ENCODE measurements at regions not wholly inside any gene's neighbourhood (a gene's known extent, or its start where the extent isn't known, plus 50 kb on each side); places are given as distances from the start of the nearest gene placed in this dataset.
A peak's percentile ranks its signal among the peaks of the same experiment; 100 is the strongest.
"Not testable (repeated sequence)": the region's sequence is repeated elsewhere in the genome, so short reads cannot be mapped to it uniquely, and the experiment has no call there.

- Mint-ChIP-seq H3K4me3 (ENCODE audit: unreplicated experiment) (no peak overlapping the region), H3K4me1 (ENCODE audit: low read depth, unreplicated experiment) (peaks cover 20% of the 10 kb centered on the region), H3K27me3 (ENCODE audit: insufficient read depth, unreplicated experiment) (no peaks in the 10 kb centered on the region), H3K27ac (ENCODE audit: unreplicated experiment) (peak overlapping the region; percentile 57), H3K36me3 (ENCODE audit: insufficient read depth, unreplicated experiment) (peaks cover 15% of the 10 kb centered on the region), H3K9me3 (ENCODE audit: unreplicated experiment) (peaks cover 40% of the 10 kb centered on the region)
- H3K27me3 ChIP-seq (replicated peaks; ENCODE audit: control insufficient read depth, insufficient read depth, low read length) = no peaks in the 10 kb centered on the region
- CTCF ChIA-PET = no interaction called here
- DNase-seq = no peak
- BruUV-seq (replicated peaks) = no TSS peak
- H3K36me3 ChIP-seq (ENCODE audit: control insufficient read depth, insufficient read depth, low read length) = no peaks in the 10 kb centered on the region
- peaks cover 26% of the 10 kb centered on the region for H3K4me1 ChIP-seq
- no peak for TF ChIP-seq CTCF (IDR thresholded peaks at IDR 0.05; ENCODE audit: insufficient read depth in 1 of 2, low read depth in 1 of 2, low read length in 1 of 2, severe bottlenecking in 1 of 2, unreplicated experiment in 1 of 2)
- H3K9me3 ChIP-seq = peaks cover 19% of the 10 kb centered on the region
- POLR2A ChIA-PET = no interaction called here
- intact Hi-C loops (cut with micrococcal nuclease; ENCODE audit: unreplicated experiment) = loop anchor here (2.0 kb wide), 1 partner anchor 138 kb away; no protein-coding TSS in a partner anchor
- no peak overlapping the region for H3K4me3 ChIP-seq (ENCODE audit: low read depth, low read length)
Observed at GRCh38 chr12:88855301-88855700, 275.0 kb upstream of the KITLG start.

GRCh38 chr12:88854260-88854659, 274.0 kb upstream of the KITLG start:
- Mint-ChIP-seq H3K36me3 (ENCODE audit: insufficient read depth, unreplicated experiment) (peaks cover 20% of the 10 kb centered on the region), H3K27ac (ENCODE audit: unreplicated experiment) (peak overlapping the region; percentile 84), H3K4me1 (ENCODE audit: low read depth, unreplicated experiment) (peaks cover 20% of the 10 kb centered on the region), H3K4me3 (ENCODE audit: unreplicated experiment) (peak overlapping the region; percentile 20), H3K27me3 (ENCODE audit: insufficient read depth, unreplicated experiment) (no peaks in the 10 kb centered on the region), H3K9me3 (ENCODE audit: unreplicated experiment) (peaks cover 45% of the 10 kb centered on the region)
- ChIA-PET CTCF (no interaction called here), POLR2A (no interaction called here)
- Histone ChIP-seq H3K27me3 (replicated peaks; ENCODE audit: control insufficient read depth, insufficient read depth, low read length) (no peaks in the 10 kb centered on the region), H3K36me3 (ENCODE audit: control insufficient read depth, insufficient read depth, low read length) (no peaks in the 10 kb centered on the region), H3K4me3 (ENCODE audit: low read depth, low read length) (no peak overlapping the region), H3K4me1 (peaks cover 26% of the 10 kb centered on the region), H3K9me3 (peaks cover 19% of the 10 kb centered on the region)
- BruUV-seq (replicated peaks) = no TSS peak
- DNase-seq = peak in 1 of 2 experiments; percentile 63
- intact Hi-C loops (cut with micrococcal nuclease; ENCODE audit: unreplicated experiment) = loop anchor here (1.0 to 5.0 kb wide), 4 partner anchors 47 to 139 kb away; no protein-coding TSS in a partner anchor
- no peak for TF ChIP-seq CTCF (IDR thresholded peaks at IDR 0.05; ENCODE audit: insufficient read depth in 1 of 2, low read depth in 1 of 2, low read length in 1 of 2, severe bottlenecking in 1 of 2, unreplicated experiment in 1 of 2)

- H3K4me1 Mint-ChIP-seq (ENCODE audit: low read depth, unreplicated experiment); H3K4me1 ChIP-seq; intact Hi-C loops (cut with micrococcal nuclease; ENCODE audit: unreplicated experiment); H3K4me3 ChIP-seq (ENCODE audit: low read depth, low read length); H3K27ac Mint-ChIP-seq (ENCODE audit: unreplicated experiment); H3K27me3 ChIP-seq (replicated peaks; ENCODE audit: control insufficient read depth, insufficient read depth, low read length); BruUV-seq (replicated peaks); H3K36me3 ChIP-seq (ENCODE audit: control insufficient read depth, insufficient read depth, low read length); CTCF ChIA-PET; H3K4me3 Mint-ChIP-seq (ENCODE audit: unreplicated experiment); H3K27me3 Mint-ChIP-seq (ENCODE audit: insufficient read depth, unreplicated experiment); H3K9me3 ChIP-seq; H3K36me3 Mint-ChIP-seq (ENCODE audit: insufficient read depth, unreplicated experiment); POLR2A ChIA-PET: not testable (repeated sequence)
- peaks cover 44% of the 10 kb centered on the region for H3K9me3 Mint-ChIP-seq (ENCODE audit: unreplicated experiment)
- DNase-seq = peak in 1 of 2 experiments; percentile 39
Observed at GRCh38 chr12:88847246-88847645, 267.0 kb upstream of the KITLG start.

GRCh38 chr12:88844426-88844825, 264.2 kb upstream of the KITLG start:
- no peaks in the 10 kb centered on the region for H3K36me3 Mint-ChIP-seq (ENCODE audit: insufficient read depth, unreplicated experiment)
- intact Hi-C loops (cut with micrococcal nuclease; ENCODE audit: unreplicated experiment) = no loop called here
- Histone ChIP-seq H3K4me1 (no peaks in the 10 kb centered on the region), H3K27me3 (replicated peaks; ENCODE audit: control insufficient read depth, insufficient read depth, low read length) (no peaks in the 10 kb centered on the region), H3K36me3 (ENCODE audit: control insufficient read depth, insufficient read depth, low read length) (no peaks in the 10 kb centered on the region), H3K9me3 (no peaks in the 10 kb centered on the region; the same call in 1 of the 2 replicates), H3K4me3 (ENCODE audit: low read depth, low read length) (no peak overlapping the region)
- no peak for TF ChIP-seq CTCF (IDR thresholded peaks at IDR 0.05; ENCODE audit: insufficient read depth in 1 of 2, low read depth in 1 of 2, low read length in 1 of 2, severe bottlenecking in 1 of 2, unreplicated experiment in 1 of 2)
- DNase-seq = no peak
- H3K27ac Mint-ChIP-seq (ENCODE audit: unreplicated experiment) = no peak overlapping the region
- H3K4me3 Mint-ChIP-seq (ENCODE audit: unreplicated experiment) = no peak overlapping the region
- no peaks in the 10 kb centered on the region for H3K27me3 Mint-ChIP-seq (ENCODE audit: insufficient read depth, unreplicated experiment)
- peaks cover 50% of the 10 kb centered on the region for H3K9me3 Mint-ChIP-seq (ENCODE audit: unreplicated experiment)
- H3K4me1 Mint-ChIP-seq (ENCODE audit: low read depth, unreplicated experiment) = no peaks in the 10 kb centered on the region
- ChIA-PET POLR2A (no interaction called here), CTCF (no interaction called here)
- no TSS peak for BruUV-seq (replicated peaks)

Measured in Caco-2 (cell line).